Thyroid gland (tissue), 4 donors: ENCODE measurements at regions not wholly inside any gene's neighbourhood (a gene's known extent, or its start where the extent isn't known, plus 50 kb on each side); places are given as distances from the start of the nearest gene placed in this dataset.

Experiments used
- CTCF ChIP-seq, 6 experiments: fragments of 200-600 bp in 3 of 6; fragments of 450-650 bp in 3 of 6; sonication (generic) in 3 of 6; IDR thresholded peaks; one replicate each; pipeline ENCODE4 v1.5.1; 2016 to 2019; ENCODE audit warnings: antibody characterized with exemption in 6 of 6, mild to moderate bottlenecking in 2 of 6, inconsistent platforms in 1 of 6, moderate library complexity in 1 of 6
- POLR2A ChIP-seq, 2 donors: fragments of 450-650 bp; IDR thresholded peaks; one replicate each; pipeline ENCODE4 v1.6.1; 2017; ENCODE audit warnings: antibody characterized with exemption in 2 of 2, mild to moderate bottlenecking in 2 of 2, moderate library complexity in 1 of 2

GRCh38 chr7:9507290-9507689, 1073.9 kb downstream of the NXPH1 start:
- TF ChIP-seq CTCF (IDR thresholded peaks at IDR 0.05) (no peak), POLR2A (IDR thresholded peaks at IDR 0.05) (no peak)
